GM12892 (cell line): ENCODE measurements at regions not wholly inside any gene's neighbourhood (a gene's known extent, or its start where the extent isn't known, plus 50 kb on each side); places are given as distances from the start of the nearest gene placed in this dataset.

Source experiments
- POLR2A ChIP-seq: IDR thresholded peaks from 2 replicates; pipeline ENCODE4 v1.6.1; 2011; ENCODE audit warnings: low read depth, low read length, control low read depth
- POLR2AphosphoS5 ChIP-seq: IDR thresholded peaks from 2 replicates; pipeline ENCODE4 v1.6.1; 2011; ENCODE audit warnings: low read depth, low read length, control low read depth
- TAF1 ChIP-seq: IDR thresholded peaks from 2 replicates; pipeline ENCODE4 v1.6.1; 2011; ENCODE audit warnings: low read depth, mild to moderate bottlenecking, control low read depth, low read length, borderline replicate concordance

- no peak for TF ChIP-seq POLR2A
- no peak for TF ChIP-seq POLR2AphosphoS5
- no peak for TF ChIP-seq TAF1
Measured at GRCh38 chr7:115406219-115406618, 484.3 kb downstream of the MDFIC start.
